ENCODE measurements at regions not wholly inside any gene's neighbourhood (a gene's known extent, or its start where the extent isn't known, plus 50 kb on each side); places are given as distances from the start of the nearest gene placed in this dataset.

DNA sequence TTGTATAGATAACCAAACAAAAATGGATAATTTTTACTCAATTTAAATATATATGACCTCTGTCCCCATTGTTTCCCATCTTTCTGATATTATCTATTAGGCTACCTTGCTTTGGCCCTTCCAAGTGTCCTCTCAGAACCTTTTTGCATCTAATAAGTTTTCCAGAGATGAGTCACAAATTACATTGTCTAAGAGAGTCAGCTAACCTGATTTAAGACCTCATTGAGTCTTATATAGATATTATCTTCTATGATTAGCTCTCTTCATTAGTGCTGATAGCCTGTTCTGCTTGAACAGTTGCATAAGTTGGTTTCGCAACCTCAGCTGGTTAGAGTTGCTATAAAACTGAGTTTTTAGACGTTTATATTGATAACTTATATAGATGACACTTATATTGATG, 623.1 kb downstream of the LRRC70 start:
- TF ChIP-seq POLR2A (IDR thresholded peaks at IDR 0.05) (no peak), CTCF (IDR thresholded peaks at IDR 0.05) (no peak)

All from lower leg skin (tissue), 3 donors.